ENCODE measurements at regions not wholly inside any gene's neighbourhood (a gene's known extent, or its start where the extent isn't known, plus 50 kb on each side); places are given as distances from the start of the nearest gene placed in this dataset.

- DNase-seq: no peak
Observed at GRCh38 chr18:8546677-8547076, 62.6 kb upstream of the RAB12 start.

- no peak for DNase-seq
Observed at GRCh38 chr18:8548186-8548585, 61.1 kb upstream of the RAB12 start.

GRCh38 chr18:8549254-8549757 lies 59.9 kb upstream of the RAB12 start:
- DNase-seq: no peak

GRCh38 chr18:8552151-8552550 lies 57.1 kb upstream of the RAB12 start:
- no peak for DNase-seq

GRCh38 chr18:8554354-8554753 lies 54.9 kb upstream of the RAB12 start:
- DNase-seq: no peak

- DNase-seq: no peak
Observed at GRCh38 chr18:8556424-8556823, 52.8 kb upstream of the RAB12 start.

Data from NCI-H1417 (cell line).